ENCODE measurements at regions not wholly inside any gene's neighbourhood (a gene's known extent, or its start where the extent isn't known, plus 50 kb on each side); places are given as distances from the start of the nearest gene placed in this dataset.
A peak's percentile ranks its signal among the peaks of the same experiment; 100 is the strongest.

DNA sequence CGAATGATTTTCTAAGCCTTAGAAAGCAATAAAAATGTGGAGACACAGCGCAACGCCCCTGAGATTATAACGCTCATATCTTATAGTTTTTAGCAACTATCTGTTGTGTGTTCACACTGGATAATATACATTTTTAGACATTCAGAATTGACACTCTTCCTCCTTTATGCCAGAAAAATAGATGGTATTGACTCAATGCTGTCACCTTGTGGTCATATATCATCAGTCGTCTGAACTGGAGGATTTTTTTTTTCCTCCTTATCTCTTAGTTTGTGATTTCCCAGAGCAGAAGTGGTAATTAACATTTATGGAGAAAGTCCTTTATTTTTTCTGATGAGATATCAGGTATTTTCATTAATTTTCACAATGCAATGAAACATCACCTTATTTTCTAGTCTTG, 759.6 kb downstream of the RAB28 start:
- no peak overlapping the region for H3K27ac ChIP-seq
- TF ChIP-seq, protein P1, sequence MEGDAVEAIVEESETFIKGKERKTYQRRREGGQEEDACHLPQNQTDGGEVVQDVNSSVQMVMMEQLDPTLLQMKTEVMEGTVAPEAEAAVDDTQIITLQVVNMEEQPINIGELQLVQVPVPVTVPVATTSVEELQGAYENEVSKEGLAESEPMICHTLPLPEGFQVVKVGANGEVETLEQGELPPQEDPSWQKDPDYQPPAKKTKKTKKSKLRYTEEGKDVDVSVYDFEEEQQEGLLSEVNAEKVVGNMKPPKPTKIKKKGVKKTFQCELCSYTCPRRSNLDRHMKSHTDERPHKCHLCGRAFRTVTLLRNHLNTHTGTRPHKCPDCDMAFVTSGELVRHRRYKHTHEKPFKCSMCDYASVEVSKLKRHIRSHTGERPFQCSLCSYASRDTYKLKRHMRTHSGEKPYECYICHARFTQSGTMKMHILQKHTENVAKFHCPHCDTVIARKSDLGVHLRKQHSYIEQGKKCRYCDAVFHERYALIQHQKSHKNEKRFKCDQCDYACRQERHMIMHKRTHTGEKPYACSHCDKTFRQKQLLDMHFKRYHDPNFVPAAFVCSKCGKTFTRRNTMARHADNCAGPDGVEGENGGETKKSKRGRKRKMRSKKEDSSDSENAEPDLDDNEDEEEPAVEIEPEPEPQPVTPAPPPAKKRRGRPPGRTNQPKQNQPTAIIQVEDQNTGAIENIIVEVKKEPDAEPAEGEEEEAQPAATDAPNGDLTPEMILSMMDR (IDR thresholded peaks at IDR 0.05): peak; percentile 42
- H3K4me1 ChIP-seq: no peaks in the 10 kb centered on the region
- no peak overlapping the region for H3K4me3 ChIP-seq
- H3K9me3 ChIP-seq: no peaks in the 10 kb centered on the region
- DNase-seq (no peak), ATAC-seq (no peak)
- intact Hi-C loops (cut with DNase I): loop anchor here (10.0 kb wide), 1 partner anchor 820 kb away; the partner anchor contains the start of gene NKX3-2
- H3K27me3 ChIP-seq (ENCODE audit: low read depth): no peaks in the 10 kb centered on the region
- no peaks in the 10 kb centered on the region for H3K36me3 ChIP-seq

DNA sequence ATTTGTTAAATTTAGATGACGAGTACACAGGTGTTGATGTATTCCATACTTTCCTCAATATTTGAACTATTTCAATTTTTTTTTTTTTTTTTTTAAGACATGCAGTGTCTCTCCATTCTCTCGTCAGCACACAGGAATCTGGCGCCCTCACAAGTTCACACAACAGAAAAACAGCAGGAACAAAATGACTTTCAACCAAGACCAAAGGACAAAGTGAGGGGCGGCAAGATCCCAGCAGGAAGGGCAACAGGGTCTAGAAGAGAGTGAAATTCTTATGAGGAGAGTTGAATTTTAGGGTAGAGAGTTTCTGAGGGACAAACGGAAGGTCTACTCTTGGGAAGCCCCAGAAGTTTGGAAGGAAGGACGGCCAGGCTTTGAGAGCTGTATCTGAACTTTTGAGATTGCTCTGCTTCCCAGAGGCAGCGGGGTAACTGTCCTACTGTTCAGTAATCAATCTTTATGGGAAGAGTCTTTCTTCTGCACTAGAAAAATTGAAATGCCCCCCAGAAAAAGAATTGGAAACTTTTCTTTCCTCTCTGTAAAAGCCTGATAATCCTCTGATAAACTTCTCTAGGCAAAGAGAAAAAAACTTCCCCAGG, 760.2 kb downstream of the RAB28 start:
- ATAC-seq (no peak), DNase-seq (no peak)
- no peak overlapping the region for H3K27ac ChIP-seq
- no peak overlapping the region for H3K4me3 ChIP-seq
- TF ChIP-seq, protein P1 (IDR thresholded peaks at IDR 0.05): no peak
- no peaks in the 10 kb centered on the region for H3K27me3 ChIP-seq (ENCODE audit: low read depth)
- H3K36me3 ChIP-seq: no peaks in the 10 kb centered on the region
- H3K4me1 ChIP-seq: no peaks in the 10 kb centered on the region
- H3K9me3 ChIP-seq: no peaks in the 10 kb centered on the region
- intact Hi-C loops (cut with DNase I): loop anchor here (10.0 kb wide), 1 partner anchor 821 kb away; the partner anchor contains the start of gene NKX3-2

DNA sequence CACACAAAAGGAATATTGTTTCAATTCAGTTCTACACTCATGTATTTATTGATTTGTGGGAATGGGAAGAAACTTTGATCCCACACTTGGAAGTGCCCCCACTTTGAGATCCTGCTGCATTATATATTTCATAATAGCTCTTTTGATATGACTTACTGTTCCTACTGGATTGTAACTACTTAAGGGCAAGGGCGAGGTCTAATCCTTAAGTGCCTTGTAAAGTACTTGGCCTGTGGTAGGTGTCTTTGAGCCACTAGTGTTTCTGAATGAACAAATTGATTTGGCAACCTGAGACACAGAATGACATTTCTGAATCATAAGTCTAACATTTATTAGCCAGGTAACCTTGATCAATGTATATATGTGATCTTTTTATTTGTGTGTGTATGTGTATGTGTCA, 767.2 kb downstream of the RAB28 start:
- Histone ChIP-seq H3K36me3 (no peaks in the 10 kb centered on the region), H3K4me3 (no peak overlapping the region), H3K27me3 (ENCODE audit: low read depth) (no peaks in the 10 kb centered on the region), H3K4me1 (no peaks in the 10 kb centered on the region), H3K9me3 (no peaks in the 10 kb centered on the region), H3K27ac (no peak overlapping the region)
- DNase-seq: no peak
- ATAC-seq: peak; percentile 46 to 71
- TF ChIP-seq, protein P1 (IDR thresholded peaks at IDR 0.05): no peak
- intact Hi-C loops (cut with DNase I): no loop called here

DNA sequence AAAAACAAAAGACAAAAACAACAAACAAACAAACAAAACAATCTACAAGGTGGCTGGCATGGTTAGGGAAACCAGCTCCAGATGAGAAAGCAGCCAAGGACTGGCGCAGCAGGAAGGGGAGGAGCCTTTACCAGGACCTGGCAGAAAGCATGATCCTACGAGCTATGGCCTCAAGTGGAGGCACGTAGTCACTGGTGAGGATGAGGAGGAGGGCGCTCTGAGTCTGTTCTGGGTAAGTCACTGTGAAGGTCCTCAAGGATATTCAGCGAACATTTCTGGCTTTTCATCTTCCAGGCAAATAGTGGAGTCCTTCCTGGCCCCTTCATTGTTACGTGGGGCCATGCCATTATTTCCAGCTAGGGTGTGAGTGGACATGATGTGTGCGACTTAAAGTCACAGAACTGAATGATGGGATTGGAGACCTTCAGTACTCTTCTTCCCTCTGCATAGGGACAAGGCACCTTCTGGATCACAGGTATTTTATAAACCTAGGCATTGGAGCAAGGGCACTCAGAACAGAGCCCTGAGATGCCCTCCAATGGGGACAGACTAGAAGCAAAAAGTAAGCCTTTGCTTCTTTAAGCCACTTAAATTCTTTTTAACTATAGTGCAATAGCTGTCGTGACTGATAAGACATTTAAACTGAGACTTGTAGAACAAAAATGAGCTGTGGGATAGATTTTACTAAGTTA, 771.3 kb downstream of the RAB28 start:
- Histone ChIP-seq H3K27me3 (ENCODE audit: low read depth) (no peaks in the 10 kb centered on the region), H3K9me3 (no peaks in the 10 kb centered on the region), H3K27ac (no peak overlapping the region), H3K4me1 (no peaks in the 10 kb centered on the region), H3K4me3 (no peak overlapping the region), H3K36me3 (no peaks in the 10 kb centered on the region)
- TF ChIP-seq, protein P1 (IDR thresholded peaks at IDR 0.05): no peak
- intact Hi-C loops (cut with DNase I): no loop called here
- DNase-seq (no peak), ATAC-seq (no peak)

DNA sequence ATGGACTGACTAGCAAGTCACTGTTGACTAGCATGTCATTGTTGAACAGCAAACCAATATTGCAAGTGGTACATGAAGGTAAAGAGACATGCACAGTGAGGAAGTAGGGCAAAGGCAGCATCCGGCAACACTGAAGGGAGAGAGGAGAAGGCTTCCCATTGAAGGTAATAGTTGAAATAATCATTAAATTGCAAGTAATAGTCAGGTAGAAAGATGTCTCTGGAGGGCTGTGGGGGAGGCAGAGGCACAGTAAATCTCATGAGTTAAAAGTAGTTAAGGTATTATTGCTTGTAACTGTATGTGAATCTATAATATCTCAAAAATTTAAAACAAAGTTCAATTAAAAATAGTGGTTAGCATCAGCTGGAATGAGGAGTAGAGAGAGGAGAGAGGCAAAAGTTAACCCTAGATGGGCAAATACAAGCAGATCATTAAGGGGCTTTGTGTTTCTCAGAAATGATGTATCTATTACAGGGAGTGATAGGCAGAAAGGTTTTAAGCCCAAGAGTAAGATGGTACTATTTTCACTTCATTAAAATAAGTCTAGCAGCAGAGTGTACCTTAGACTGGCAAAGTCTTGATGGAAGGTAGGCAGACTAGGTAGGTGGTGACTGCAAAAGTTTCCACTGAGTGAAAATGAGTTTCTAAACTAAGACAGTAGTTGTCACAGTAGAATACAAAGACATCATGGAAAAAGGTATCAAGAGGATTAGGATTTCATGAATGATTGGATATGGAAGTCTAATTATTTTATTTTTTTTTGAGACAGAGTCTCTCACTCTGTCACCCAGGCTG, 776.6 kb downstream of the RAB28 start:
- Histone ChIP-seq H3K4me3 (no peak overlapping the region), H3K36me3 (no peaks in the 10 kb centered on the region), H3K27ac (no peak overlapping the region), H3K4me1 (no peaks in the 10 kb centered on the region), H3K27me3 (ENCODE audit: low read depth) (no peaks in the 10 kb centered on the region), H3K9me3 (no peaks in the 10 kb centered on the region)
- ATAC-seq (no peak), DNase-seq (no peak)
- TF ChIP-seq, protein P1 (IDR thresholded peaks at IDR 0.05): no peak
- intact Hi-C loops (cut with DNase I): no loop called here

Measured in lower lobe of right lung (tissue), 2 donors.